ENCODE measurements at regions not wholly inside any gene's neighbourhood (a gene's known extent, or its start where the extent isn't known, plus 50 kb on each side); places are given as distances from the start of the nearest gene placed in this dataset.

GRCh38 chr14:54339771-54340170, 57.0 kb upstream of the CDKN3 start:
- H3K27me3 ChIP-seq (ENCODE audit: control insufficient read depth, insufficient read depth, low read length, poor library complexity, severe bottlenecking), result no peaks in the 10 kb centered on the region
- Mint-ChIP-seq H3K9me3 (peaks cover 1% of the 10 kb centered on the region), H3K27me3 (ENCODE audit: insufficient read depth) (no peaks in the 10 kb centered on the region), H3K36me3 (ENCODE audit: low read depth) (no peaks in the 10 kb centered on the region), H3K4me3 (no peak overlapping the region), H3K27ac (no peak overlapping the region), H3K4me1 (peaks cover 42% of the 10 kb centered on the region)
- no peaks in the 10 kb centered on the region for H3K36me3 ChIP-seq (ENCODE audit: control insufficient read depth, insufficient read depth, low read length)
- H3K9ac ChIP-seq (ENCODE audit: extremely low read depth, low read length, poor library complexity, severe bottlenecking), result no peak overlapping the region
- H3K27ac ChIP-seq (ENCODE audit: low read depth, low read length), result no peak overlapping the region
- peaks cover 18% of the 10 kb centered on the region for H3K9me3 ChIP-seq (ENCODE audit: control insufficient read depth, low read length)
- H3K4me3 ChIP-seq (ENCODE audit: low read length), result no peak overlapping the region
- peaks cover 9% of the 10 kb centered on the region for H3K4me1 ChIP-seq (ENCODE audit: control insufficient read depth, insufficient read depth, low read length)
- no peak for DNase-seq
- 7 to 32% methylated on average over 2 of the region's 2 CpGs for WGBS, 2 experiments (ENCODE audit: insufficient coverage in 1 of 2, insufficient read length in 1 of 2)
- TF ChIP-seq CTCF (conservative IDR thresholded peaks at IDR 0.05), result no peak

DNA sequence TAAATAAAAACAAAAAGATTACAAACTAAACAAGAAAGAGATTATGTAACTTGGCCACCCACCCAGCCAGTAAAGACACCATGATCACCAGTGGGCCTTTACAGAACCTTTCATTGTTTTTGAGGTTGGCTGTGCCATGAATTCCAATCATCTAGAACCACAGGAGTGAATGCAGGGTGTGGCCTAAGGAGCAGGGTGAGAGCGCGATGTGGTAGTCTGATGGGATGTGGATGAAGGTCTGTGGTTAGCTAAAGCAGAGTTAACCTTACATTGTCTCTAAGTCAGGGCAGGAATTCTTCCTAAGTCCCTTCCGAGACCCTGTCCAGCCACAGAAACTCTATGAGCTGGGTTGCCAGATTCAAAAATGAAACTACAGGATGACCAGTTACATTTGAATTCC, 54.0 kb upstream of the CDKN3 start:
- Histone ChIP-seq H3K36me3 (ENCODE audit: control insufficient read depth, insufficient read depth, low read length) (no peaks in the 10 kb centered on the region), H3K9ac (ENCODE audit: extremely low read depth, low read length, poor library complexity, severe bottlenecking) (no peak overlapping the region), H3K9me3 (ENCODE audit: control insufficient read depth, low read length) (peaks cover 11% of the 10 kb centered on the region), H3K4me3 (ENCODE audit: low read length) (no peak overlapping the region), H3K27me3 (ENCODE audit: control insufficient read depth, insufficient read depth, low read length, poor library complexity, severe bottlenecking) (no peaks in the 10 kb centered on the region), H3K27ac (ENCODE audit: low read depth, low read length) (no peak overlapping the region), H3K4me1 (ENCODE audit: control insufficient read depth, insufficient read depth, low read length) (peaks cover 9% of the 10 kb centered on the region)
- H3K27ac Mint-ChIP-seq, result no peak overlapping the region
- WGBS, 2 experiments (ENCODE audit: insufficient coverage in 1 of 2, insufficient read length in 1 of 2), result 96% methylated on average over 3 of the region's 3 CpGs; no CpG with 5 or more reads in 1 of the 2 experiments
- peaks cover 1% of the 10 kb centered on the region for H3K9me3 Mint-ChIP-seq
- TF ChIP-seq CTCF (conservative IDR thresholded peaks at IDR 0.05), result no peak
- H3K4me1 Mint-ChIP-seq, result peaks cover 34% of the 10 kb centered on the region
- no peak overlapping the region for H3K4me3 Mint-ChIP-seq
- DNase-seq, result no peak
- no peaks in the 10 kb centered on the region for H3K27me3 Mint-ChIP-seq (ENCODE audit: insufficient read depth)
- no peaks in the 10 kb centered on the region for H3K36me3 Mint-ChIP-seq (ENCODE audit: low read depth)

- no peaks in the 10 kb centered on the region for H3K36me3 Mint-ChIP-seq (ENCODE audit: low read depth)
- WGBS, 2 experiments (ENCODE audit: insufficient coverage in 1 of 2, insufficient read length in 1 of 2), result 82 to 96% methylated on average over 11 to 18 of the region's 18 CpGs
- H3K27ac Mint-ChIP-seq, result no peak overlapping the region
- H3K9me3 Mint-ChIP-seq, result peaks cover 1% of the 10 kb centered on the region
- Histone ChIP-seq H3K4me1 (ENCODE audit: control insufficient read depth, insufficient read depth, low read length) (peaks cover 9% of the 10 kb centered on the region), H3K36me3 (ENCODE audit: control insufficient read depth, insufficient read depth, low read length) (no peaks in the 10 kb centered on the region), H3K27ac (ENCODE audit: low read depth, low read length) (no peak overlapping the region), H3K27me3 (ENCODE audit: control insufficient read depth, insufficient read depth, low read length, poor library complexity, severe bottlenecking) (no peaks in the 10 kb centered on the region), H3K9me3 (ENCODE audit: control insufficient read depth, low read length) (peaks cover 11% of the 10 kb centered on the region), H3K4me3 (ENCODE audit: low read length) (no peak overlapping the region), H3K9ac (ENCODE audit: extremely low read depth, low read length, poor library complexity, severe bottlenecking) (no peak overlapping the region)
- H3K4me1 Mint-ChIP-seq, result peaks cover 29% of the 10 kb centered on the region
- no peaks in the 10 kb centered on the region for H3K27me3 Mint-ChIP-seq (ENCODE audit: insufficient read depth)
- TF ChIP-seq CTCF (conservative IDR thresholded peaks at IDR 0.05), result no peak
- no peak overlapping the region for H3K4me3 Mint-ChIP-seq
- DNase-seq, result no peak
Observed at GRCh38 chr14:54343272-54344121, 53.3 kb upstream of the CDKN3 start.

Data from endodermal cell (in vitro differentiated cells).